ENCODE measurements at regions not wholly inside any gene's neighbourhood (a gene's known extent, or its start where the extent isn't known, plus 50 kb on each side); places are given as distances from the start of the nearest gene placed in this dataset.

- Histone ChIP-seq H3K9me3 (replicated peaks) (no peaks in the 10 kb centered on the region), H3K36me3 (no peaks in the 10 kb centered on the region), H3K4me1 (replicated peaks) (no peaks in the 10 kb centered on the region), H3K27ac (no peak overlapping the region), H3K4me3 (no peak overlapping the region), H3K27me3 (replicated peaks) (no peaks in the 10 kb centered on the region)
- DNase-seq (ENCODE audit: low read depth in 1 of 2, low spot score in 2 of 2) = no peak
Observed at GRCh38 chr6:98532004-98532403, 302.4 kb upstream of the POU3F2 start.

- no peaks in the 10 kb centered on the region for H3K9me3 ChIP-seq (replicated peaks)
- no peak for DNase-seq (ENCODE audit: low read depth in 1 of 2, low spot score in 2 of 2)
- H3K27ac ChIP-seq = no peak overlapping the region
- no peaks in the 10 kb centered on the region for H3K36me3 ChIP-seq
- no peaks in the 10 kb centered on the region for H3K4me1 ChIP-seq (replicated peaks)
- H3K4me3 ChIP-seq = no peak overlapping the region
- no peaks in the 10 kb centered on the region for H3K27me3 ChIP-seq (replicated peaks)
Observed at GRCh38 chr6:98539741-98540140, 294.6 kb upstream of the POU3F2 start.

- H3K36me3 ChIP-seq = no peaks in the 10 kb centered on the region
- DNase-seq (ENCODE audit: low read depth in 1 of 2, low spot score in 2 of 2) = no peak
- H3K9me3 ChIP-seq (replicated peaks) = no peaks in the 10 kb centered on the region
- no peaks in the 10 kb centered on the region for H3K27me3 ChIP-seq (replicated peaks)
- H3K27ac ChIP-seq = no peak overlapping the region
- H3K4me3 ChIP-seq = no peak overlapping the region
- H3K4me1 ChIP-seq (replicated peaks) = no peaks in the 10 kb centered on the region
Observed at GRCh38 chr6:98546376-98546775, 288.0 kb upstream of the POU3F2 start.

GRCh38 chr6:98547151-98547550 is 287.2 kb upstream of the POU3F2 start:
- no peaks in the 10 kb centered on the region for H3K27me3 ChIP-seq (replicated peaks)
- H3K9me3 ChIP-seq (replicated peaks) = no peaks in the 10 kb centered on the region
- no peaks in the 10 kb centered on the region for H3K4me1 ChIP-seq (replicated peaks)
- H3K36me3 ChIP-seq = no peaks in the 10 kb centered on the region
- no peak overlapping the region for H3K27ac ChIP-seq
- DNase-seq (ENCODE audit: low read depth in 1 of 2, low spot score in 2 of 2) = no peak
- H3K4me3 ChIP-seq = no peak overlapping the region

GRCh38 chr6:98547634-98548033 is 286.7 kb upstream of the POU3F2 start:
- Histone ChIP-seq H3K9me3 (replicated peaks) (no peaks in the 10 kb centered on the region), H3K4me1 (replicated peaks) (no peaks in the 10 kb centered on the region), H3K36me3 (no peaks in the 10 kb centered on the region), H3K27me3 (replicated peaks) (no peaks in the 10 kb centered on the region), H3K4me3 (no peak overlapping the region), H3K27ac (no peak overlapping the region)
- DNase-seq (ENCODE audit: low read depth in 1 of 2, low spot score in 2 of 2) = no peak

- Histone ChIP-seq H3K9me3 (replicated peaks) (no peaks in the 10 kb centered on the region), H3K4me3 (no peak overlapping the region), H3K27me3 (replicated peaks) (peaks cover 3% of the 10 kb centered on the region; the same call in 1 of the 2 replicates), H3K27ac (no peak overlapping the region), H3K36me3 (no peaks in the 10 kb centered on the region), H3K4me1 (replicated peaks) (no peaks in the 10 kb centered on the region)
- DNase-seq (ENCODE audit: low read depth in 1 of 2, low spot score in 2 of 2) = no peak
Observed at GRCh38 chr6:98548301-98548700, 286.1 kb upstream of the POU3F2 start.

- Histone ChIP-seq H3K27ac (no peak overlapping the region), H3K4me1 (replicated peaks) (no peaks in the 10 kb centered on the region), H3K36me3 (no peaks in the 10 kb centered on the region), H3K4me3 (no peak overlapping the region), H3K9me3 (replicated peaks) (no peaks in the 10 kb centered on the region), H3K27me3 (replicated peaks) (no peaks in the 10 kb centered on the region)
- no peak for DNase-seq (ENCODE audit: low read depth in 1 of 2, low spot score in 2 of 2)
Observed at GRCh38 chr6:98560418-98560817, 274.0 kb upstream of the POU3F2 start.

- DNase-seq (ENCODE audit: low read depth in 1 of 2, low spot score in 2 of 2) = no peak
- Histone ChIP-seq H3K27ac (no peak overlapping the region), H3K36me3 (no peaks in the 10 kb centered on the region), H3K4me1 (replicated peaks) (no peaks in the 10 kb centered on the region), H3K9me3 (replicated peaks) (no peaks in the 10 kb centered on the region), H3K4me3 (no peak overlapping the region), H3K27me3 (replicated peaks) (no peaks in the 10 kb centered on the region)
Observed at GRCh38 chr6:98560841-98561240, 273.5 kb upstream of the POU3F2 start.

GRCh38 chr6:98566126-98566525 is 268.2 kb upstream of the POU3F2 start:
- no peaks in the 10 kb centered on the region for H3K4me1 ChIP-seq (replicated peaks)
- H3K9me3 ChIP-seq (replicated peaks) = no peaks in the 10 kb centered on the region
- no peaks in the 10 kb centered on the region for H3K27me3 ChIP-seq (replicated peaks)
- DNase-seq (ENCODE audit: low read depth in 1 of 2, low spot score in 2 of 2) = no peak
- no peaks in the 10 kb centered on the region for H3K36me3 ChIP-seq
- no peak overlapping the region for H3K27ac ChIP-seq
- H3K4me3 ChIP-seq = no peak overlapping the region

- Histone ChIP-seq H3K27me3 (replicated peaks) (no peaks in the 10 kb centered on the region), H3K4me3 (no peak overlapping the region), H3K27ac (no peak overlapping the region), H3K9me3 (replicated peaks) (no peaks in the 10 kb centered on the region), H3K4me1 (replicated peaks) (peaks cover 22% of the 10 kb centered on the region), H3K36me3 (no peaks in the 10 kb centered on the region)
- DNase-seq (ENCODE audit: low read depth in 1 of 2, low spot score in 2 of 2) = no peak
Observed at GRCh38 chr6:98572579-98572978, 261.8 kb upstream of the POU3F2 start.

GRCh38 chr6:98574984-98575383 is 259.4 kb upstream of the POU3F2 start:
- no peaks in the 10 kb centered on the region for H3K36me3 ChIP-seq
- H3K27ac ChIP-seq = peak overlapping the region; percentile 29
- peak; percentile 57 to 58 for DNase-seq (ENCODE audit: low read depth in 1 of 2, low spot score in 2 of 2)
- no peaks in the 10 kb centered on the region for H3K9me3 ChIP-seq (replicated peaks)
- H3K27me3 ChIP-seq (replicated peaks) = no peaks in the 10 kb centered on the region
- H3K4me3 ChIP-seq = no peak overlapping the region
- H3K4me1 ChIP-seq (replicated peaks) = peaks cover 46% of the 10 kb centered on the region

GRCh38 chr6:98576791-98577190 is 257.6 kb upstream of the POU3F2 start:
- Histone ChIP-seq H3K27me3 (replicated peaks) (no peaks in the 10 kb centered on the region), H3K4me3 (no peak overlapping the region), H3K4me1 (replicated peaks) (peaks cover 63% of the 10 kb centered on the region), H3K27ac (no peak overlapping the region), H3K9me3 (replicated peaks) (no peaks in the 10 kb centered on the region), H3K36me3 (no peaks in the 10 kb centered on the region)
- DNase-seq (ENCODE audit: low read depth in 1 of 2, low spot score in 2 of 2) = no peak

GRCh38 chr6:98578016-98578415 is 256.4 kb upstream of the POU3F2 start:
- Histone ChIP-seq H3K27ac (peak overlapping the region; percentile 89), H3K4me1 (replicated peaks) (peaks cover 66% of the 10 kb centered on the region), H3K4me3 (no peak overlapping the region), H3K36me3 (no peaks in the 10 kb centered on the region), H3K9me3 (replicated peaks) (no peaks in the 10 kb centered on the region), H3K27me3 (replicated peaks) (no peaks in the 10 kb centered on the region)
- DNase-seq (ENCODE audit: low read depth in 1 of 2, low spot score in 2 of 2) = peak in 1 of 2 experiments; percentile 16

GRCh38 chr6:98579079-98579478 is 255.3 kb upstream of the POU3F2 start:
- peak; percentile 54 to 60 for DNase-seq (ENCODE audit: low read depth in 1 of 2, low spot score in 2 of 2)
- H3K9me3 ChIP-seq (replicated peaks) = no peaks in the 10 kb centered on the region
- no peak overlapping the region for H3K4me3 ChIP-seq
- H3K4me1 ChIP-seq (replicated peaks) = peaks cover 66% of the 10 kb centered on the region
- H3K27me3 ChIP-seq (replicated peaks) = no peaks in the 10 kb centered on the region
- H3K36me3 ChIP-seq = no peaks in the 10 kb centered on the region
- peak overlapping the region; percentile 89 for H3K27ac ChIP-seq

- H3K27ac ChIP-seq = peak overlapping the region; percentile 89
- H3K4me1 ChIP-seq (replicated peaks) = peaks cover 57% of the 10 kb centered on the region
- no peaks in the 10 kb centered on the region for H3K27me3 ChIP-seq (replicated peaks)
- no peaks in the 10 kb centered on the region for H3K9me3 ChIP-seq (replicated peaks)
- no peaks in the 10 kb centered on the region for H3K36me3 ChIP-seq
- no peak overlapping the region for H3K4me3 ChIP-seq
- peak in 1 of 2 experiments; percentile 52 for DNase-seq (ENCODE audit: low read depth in 1 of 2, low spot score in 2 of 2)
Observed at GRCh38 chr6:98579941-98580340, 254.4 kb upstream of the POU3F2 start.
